HPDE6-E6E7 (cell line): ENCODE measurements at regions not wholly inside any gene's neighbourhood (a gene's known extent, or its start where the extent isn't known, plus 50 kb on each side); places are given as distances from the start of the nearest gene placed in this dataset.
"Not testable (repeated sequence)": the region's sequence is repeated elsewhere in the genome, so short reads cannot be mapped to it uniquely, and the experiment has no call there.

Experiments
- DNase-seq: peaks from one replicate; pipeline ENCODE4 v3.0.0; 2011; ENCODE audit warnings: missing footprints; ENCODE audit errors: extremely low spot score

DNA sequence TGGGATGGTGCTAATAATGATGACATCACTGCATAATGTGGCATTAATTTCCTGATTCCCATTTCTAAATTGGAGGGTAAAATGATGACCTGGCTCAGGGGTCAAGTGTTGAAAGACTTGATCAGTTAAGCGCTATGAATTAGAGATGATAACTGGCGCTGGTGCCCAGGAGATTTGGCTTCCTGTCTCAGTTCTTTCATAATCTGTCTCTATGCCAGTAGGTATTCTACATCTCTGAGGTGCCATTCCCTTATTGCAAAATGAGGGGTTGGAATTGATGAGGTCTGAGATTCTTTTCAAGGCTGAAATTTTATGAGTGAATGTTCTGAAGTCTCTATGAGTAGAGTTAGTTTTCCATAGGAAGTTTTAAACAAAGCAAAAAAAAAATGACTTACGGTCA, 1715.1 kb upstream of the WWC1 start:
- no peak for DNase-seq

DNA sequence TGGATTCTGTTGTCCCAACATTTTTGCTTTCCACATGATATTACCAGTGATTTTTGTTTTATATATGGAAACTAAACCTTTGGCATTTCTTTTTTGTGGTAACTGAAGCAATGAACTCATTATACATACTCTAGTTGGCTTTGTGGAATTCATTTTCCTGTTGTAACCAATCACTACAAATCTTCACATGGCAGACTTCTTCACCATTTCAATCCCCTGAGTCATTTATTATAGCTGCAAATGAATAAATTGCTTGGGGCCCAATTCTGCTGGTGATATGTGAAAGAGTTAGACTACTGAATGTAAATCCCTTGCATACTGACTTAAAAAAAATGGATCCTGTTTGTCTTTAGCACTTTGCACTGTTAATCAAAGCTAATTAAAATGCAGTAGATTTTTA, 1709.6 kb upstream of the WWC1 start:
- no peak for DNase-seq

DNA sequence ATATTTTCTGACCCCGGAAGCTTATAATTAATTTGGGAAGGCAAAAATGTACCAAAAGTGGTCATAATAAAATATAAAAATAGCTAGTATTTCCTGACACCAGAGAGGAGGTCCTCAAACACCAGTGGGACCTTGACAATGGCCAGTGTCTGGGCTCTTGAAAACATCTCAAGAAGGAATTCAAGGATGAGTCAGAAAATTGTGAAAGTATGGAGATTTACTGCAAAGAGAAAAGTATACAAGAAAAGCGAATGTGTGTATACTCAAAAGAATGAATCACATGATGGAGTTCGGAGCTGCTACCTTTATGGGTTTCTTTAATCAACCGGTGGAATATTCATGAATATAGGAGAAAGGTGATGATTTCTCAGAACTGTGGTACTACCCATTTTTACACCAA, 1709.0 kb upstream of the WWC1 start:
- DNase-seq = no peak

DNA sequence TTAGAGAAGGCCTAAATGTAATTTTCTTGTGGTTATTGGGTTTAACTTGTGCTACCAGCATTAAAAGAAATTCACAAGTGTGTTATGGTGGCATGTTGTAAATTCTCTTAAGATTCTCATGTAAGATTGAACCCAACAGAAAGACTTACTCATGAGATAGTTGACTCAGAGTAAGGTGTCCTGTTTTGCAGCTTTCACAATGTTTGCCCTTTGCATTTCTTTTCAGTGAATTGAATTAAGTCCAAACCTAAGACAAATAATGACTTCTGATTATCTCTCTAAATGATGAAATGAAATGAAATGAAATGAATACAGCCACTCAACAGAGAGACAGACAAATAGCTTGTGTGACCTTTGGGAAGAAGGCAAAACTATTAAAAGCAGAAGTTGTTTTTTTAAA, 1696.9 kb upstream of the WWC1 start:
- no peak for DNase-seq

DNA sequence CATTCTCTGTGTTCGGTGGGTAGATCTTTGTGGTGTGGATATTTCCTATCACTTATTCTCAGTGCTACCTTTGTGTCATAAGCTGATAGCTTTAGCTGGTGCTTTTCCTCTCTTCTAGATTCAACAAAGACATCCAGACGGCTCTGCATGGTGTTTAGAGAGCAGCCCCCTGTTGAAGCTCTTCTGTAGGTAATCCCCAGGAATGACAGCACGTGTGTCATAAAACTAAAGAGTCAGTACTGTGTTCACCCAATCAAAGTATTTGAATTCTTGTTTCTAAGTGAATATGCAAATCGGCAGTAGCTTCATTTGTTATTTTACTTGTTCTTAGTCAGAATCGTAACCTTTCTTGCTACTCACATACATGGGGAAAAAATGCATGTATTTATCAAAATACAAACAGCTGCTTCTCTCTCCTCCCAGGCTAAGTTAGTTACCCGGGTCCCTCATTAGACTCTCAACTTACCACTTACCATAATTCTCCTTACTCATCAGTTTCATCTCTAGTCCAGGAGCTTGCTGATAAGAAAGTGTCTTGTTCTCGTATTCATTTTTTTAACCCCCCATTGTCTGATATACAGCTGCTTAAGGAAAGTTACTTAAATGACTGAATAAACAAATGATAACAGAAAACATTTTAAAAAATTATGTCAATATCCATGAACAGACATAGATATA, 1696.0 kb upstream of the WWC1 start:
- DNase-seq = no peak

DNA sequence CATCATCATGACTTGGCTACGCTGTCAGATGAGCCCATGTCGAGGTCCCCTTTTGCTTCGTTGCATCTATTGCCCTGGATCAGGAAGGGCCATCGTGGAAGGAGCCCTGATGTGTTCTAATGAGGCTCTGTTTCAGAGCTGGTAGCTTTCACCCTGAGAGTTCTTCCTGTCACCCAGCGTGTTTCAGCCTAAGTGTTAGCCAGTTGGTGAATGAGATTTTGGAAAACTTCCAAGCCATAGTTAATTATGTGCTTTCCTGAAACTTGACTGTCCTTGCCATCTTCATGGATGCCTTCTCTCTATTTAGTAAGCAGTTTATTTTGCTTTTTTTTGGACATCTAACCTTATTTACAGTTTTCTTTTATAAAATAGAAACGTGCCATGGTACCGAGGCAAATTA, 1695.4 kb upstream of the WWC1 start:
- no peak for DNase-seq

DNA sequence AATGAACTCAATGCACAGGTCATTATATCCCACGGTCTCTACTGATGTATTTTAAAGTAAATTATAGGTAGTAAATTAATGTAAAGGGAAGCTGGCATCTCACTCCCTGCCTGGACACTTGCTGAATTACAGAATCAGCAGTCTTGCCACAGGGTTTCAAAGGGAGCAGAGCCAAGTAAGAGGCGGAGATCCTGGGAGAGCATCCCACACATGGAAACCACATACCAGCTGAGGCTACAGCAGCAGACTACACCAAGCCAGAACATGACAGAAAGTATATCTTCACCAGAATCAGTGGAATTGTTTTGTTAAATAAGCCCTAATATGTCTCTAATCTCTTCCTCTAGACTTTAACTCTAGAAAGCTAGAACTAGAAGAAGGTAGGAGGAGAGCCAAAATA, 1689.2 kb upstream of the WWC1 start:
- DNase-seq = no peak

DNA sequence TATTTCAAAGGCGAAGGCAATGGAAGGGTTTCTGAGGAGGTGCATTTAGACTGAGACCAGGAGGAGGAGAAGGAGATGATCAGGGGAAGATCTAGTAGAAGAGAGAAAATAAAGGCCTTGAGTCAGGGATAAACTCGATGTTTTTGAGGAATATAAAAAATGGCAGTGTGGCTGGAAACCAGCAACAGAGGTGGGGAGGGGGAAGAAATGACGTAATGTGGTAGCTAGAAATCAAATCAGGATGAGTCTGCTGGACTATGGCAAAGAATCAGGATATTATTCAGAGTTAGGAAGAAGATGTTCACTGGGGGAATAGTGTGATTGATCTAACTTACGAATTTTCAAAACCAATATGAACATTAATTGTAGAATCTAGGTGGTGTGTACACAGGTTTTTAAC, 1673.9 kb upstream of the WWC1 start:
- DNase-seq = no peak

DNA sequence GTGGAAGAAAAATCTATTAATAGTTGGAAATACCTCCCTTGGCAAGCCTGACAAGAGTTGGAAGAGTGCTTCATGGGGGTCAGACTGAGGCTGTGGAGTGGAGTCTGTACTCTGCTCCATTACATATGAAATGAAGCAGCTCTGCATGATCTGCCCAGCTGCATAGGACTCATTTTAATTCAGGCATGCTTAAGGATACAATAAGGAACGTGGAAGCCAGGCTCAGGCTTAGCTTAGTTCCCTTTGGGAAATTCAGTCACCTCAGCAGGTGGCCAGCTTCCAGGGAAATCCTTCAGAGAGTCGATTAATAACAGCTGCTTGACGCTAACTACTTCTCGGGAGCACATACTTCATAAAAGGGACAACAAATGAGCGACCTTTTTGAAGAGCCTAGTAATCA, 1672.9 kb upstream of the WWC1 start:
- DNase-seq = no peak

DNA sequence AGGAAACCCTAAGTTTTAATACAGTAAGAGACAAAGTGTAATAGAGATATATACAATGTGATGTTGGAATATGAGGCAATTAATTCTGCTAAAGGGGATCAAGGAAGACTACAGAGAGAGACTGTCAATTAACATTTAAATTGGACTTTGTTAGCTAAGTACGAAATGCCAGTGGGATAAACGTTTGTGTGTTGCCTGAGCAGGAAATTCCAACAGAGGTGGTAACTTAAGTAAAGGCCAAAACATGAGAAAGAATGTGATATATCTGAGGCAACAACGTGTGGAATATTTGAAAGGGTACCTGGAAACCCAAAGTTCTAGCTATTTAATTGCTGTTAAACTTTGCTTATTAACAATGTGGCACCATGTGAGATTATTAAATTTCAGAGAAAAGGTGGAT, 1666.9 kb upstream of the WWC1 start:
- DNase-seq = no peak

DNA sequence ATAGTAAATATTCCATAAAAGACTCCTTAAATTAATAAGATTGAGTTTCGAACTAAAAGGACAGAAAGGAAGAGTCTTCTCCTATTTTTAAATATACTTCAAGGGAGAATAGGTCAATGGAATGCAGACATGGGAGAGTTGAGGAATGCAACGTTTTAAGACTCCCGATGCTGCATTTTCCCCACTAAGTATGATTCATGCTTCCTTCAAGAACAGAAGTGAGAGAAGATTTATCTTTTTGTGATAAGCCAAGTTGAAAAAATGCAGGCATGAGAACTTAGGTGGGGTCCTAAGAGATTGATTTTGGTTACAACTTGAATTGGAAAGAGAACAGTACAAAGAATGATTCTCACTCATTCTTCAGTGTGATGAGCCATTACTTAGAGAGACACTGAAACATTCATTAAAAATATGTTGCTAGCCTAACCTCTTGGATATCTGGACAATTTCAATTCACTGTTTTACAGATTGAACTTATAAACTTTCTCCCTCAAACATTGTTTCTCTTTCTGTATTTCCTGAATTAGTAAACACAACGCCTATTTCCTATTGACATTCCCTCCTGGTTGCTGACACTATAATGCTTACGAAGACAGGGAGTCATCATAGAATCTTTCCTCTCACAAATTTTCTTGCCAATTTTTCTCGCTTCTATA, 1666.1 kb upstream of the WWC1 start:
- no peak for DNase-seq

DNA sequence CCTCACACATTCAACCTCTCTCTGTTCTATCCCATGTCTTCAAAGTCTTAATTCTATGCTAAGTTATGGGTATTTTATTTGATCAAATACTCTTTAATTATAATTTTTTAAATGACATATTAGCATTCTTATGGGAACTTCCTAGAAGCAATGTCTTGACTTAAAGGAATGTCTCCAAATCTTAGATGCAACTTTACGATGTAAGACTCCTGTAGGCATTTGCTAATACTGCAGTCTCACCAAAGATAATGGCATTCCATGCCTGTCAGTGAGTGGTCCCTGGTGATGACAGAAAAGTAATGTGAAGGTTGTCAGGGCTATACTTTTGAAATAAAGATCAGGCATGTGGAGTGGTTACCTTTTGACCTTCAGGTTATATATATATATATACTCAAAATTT, 1654.2 kb upstream of the WWC1 start:
- DNase-seq = no peak

DNA sequence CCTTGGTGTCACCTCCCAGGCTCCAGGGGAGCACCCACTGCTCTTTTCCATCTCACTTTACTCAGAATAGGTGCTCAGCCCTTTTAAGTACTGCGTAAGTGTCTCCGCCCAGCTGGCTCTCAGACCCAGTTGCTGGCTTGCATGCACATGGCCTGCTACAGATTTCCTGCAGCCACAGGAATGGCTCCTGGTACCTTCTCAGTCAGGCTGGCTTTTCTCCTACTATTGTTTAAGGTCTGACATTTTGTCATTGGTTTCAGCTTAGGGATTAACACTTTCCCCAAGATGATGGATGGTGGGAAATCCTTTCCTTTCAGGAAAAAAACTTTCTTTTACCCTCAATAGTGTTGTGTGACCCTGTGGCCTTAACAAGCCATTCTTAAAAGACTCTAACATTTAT, 1652.3 kb upstream of the WWC1 start:
- no peak for DNase-seq

DNA sequence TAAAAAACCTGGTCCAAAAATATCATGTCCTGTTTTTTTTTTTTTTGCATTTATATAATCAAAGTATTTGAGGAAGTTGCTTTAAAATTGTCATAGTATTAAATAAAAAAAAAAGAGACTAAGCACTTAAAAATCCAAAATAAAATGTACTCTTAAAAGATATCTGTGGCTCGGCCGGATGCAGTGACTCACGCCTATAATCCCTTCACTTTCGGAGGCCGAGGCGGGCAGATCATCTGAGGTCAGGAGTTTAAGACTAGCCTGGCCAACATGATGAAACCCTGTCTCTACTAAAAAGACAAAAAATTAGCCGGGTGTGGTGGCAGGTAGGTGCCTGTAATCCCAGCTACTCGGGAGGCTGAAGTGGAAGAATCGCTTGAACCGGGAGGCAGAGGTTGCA, 1651.3 kb upstream of the WWC1 start:
- not testable (repeated sequence) for DNase-seq

DNA sequence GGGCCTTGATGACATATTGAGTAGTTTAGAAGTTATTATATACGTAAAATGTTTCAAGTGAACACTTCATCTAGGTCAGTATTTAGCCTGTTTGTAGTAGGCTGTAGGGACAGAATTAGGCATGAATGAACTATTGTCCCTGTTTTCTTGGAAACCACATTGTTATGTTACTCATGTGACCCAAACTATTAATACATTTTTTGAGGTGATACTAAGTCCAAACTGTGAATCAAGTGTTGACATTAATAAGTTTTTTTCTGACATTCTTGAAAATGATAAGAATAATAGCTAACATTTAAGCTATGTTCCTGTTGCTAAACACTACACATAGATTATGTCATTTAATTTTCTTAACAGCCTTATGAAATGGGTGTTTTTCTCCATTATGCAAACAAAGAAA, 1642.7 kb upstream of the WWC1 start:
- no peak for DNase-seq

DNA sequence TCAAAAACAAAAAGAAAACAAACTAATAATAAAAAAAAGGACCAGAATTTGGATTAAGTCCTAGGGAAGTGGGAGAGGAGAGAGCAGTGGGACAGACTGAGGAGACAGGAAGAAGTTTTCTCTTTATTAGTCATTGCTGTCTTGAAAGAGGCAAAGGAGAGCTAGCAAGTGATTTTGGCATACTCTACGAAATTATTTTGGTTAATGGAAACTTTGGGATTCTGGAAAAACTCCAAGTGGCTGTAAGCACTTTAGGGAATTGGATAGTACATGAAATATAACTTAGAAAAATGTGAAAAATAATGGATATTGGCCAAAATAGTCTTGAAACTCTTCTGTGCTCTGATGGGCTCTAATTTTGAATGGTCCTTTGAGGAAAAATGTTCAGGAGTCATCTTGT, 1641.8 kb upstream of the WWC1 start:
- DNase-seq = no peak

DNA sequence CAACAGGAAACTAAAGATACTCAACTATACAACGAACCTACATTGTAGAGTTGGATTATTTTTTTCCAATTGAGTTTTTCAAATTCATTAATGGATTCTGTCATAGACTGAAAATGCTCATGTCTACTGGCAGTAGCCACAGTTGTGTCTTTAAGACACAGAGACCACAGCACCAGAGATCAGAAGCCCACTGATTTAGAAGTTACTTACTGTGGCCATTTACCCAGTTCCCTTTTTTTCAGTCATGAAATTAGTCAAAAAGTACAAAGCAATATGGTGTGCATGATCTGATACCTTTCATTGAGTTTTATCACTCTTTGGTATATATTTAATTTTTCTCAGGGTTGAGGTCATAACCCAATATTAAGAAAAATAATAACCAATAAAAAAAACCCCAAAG, 1640.2 kb upstream of the WWC1 start:
- DNase-seq = no peak

DNA sequence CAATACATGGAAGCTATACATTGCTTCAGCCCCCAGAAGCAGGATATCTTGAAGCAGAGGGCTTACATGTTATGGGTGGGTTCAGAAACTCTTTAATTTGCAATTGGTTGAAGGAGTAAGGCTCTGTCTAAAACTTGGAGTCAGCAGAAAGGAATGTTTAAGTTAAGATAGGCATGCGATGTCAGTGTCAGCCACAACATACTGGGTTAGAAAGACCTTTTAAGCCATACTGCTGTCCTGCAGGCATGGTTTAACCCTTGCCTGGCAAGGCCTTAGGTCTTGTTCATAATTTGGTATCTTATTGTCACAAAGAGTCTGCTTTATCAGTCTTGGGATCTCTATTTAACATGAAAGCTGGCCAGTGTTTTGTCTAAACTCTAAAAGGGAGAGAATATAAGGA, 1619.6 kb upstream of the WWC1 start:
- no peak for DNase-seq

DNA sequence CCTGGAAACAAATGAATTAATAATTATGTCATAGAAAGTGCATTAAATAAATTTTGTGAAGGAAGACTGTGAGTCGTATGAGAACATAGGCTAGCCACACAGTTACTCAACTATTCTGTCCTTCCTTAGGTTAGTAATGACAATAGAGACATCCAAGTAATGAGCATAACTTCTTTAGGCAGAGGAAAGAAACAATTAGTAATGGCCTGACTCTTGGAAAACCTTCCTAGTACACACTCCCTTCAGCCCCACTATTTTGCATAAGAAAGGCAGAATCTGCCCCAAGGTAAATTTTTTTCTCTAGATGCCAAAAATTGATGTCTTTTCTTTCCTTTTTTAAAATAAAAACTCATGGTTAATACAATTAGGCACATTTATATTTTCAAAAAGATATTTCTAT, 1619.0 kb upstream of the WWC1 start:
- DNase-seq = no peak

DNA sequence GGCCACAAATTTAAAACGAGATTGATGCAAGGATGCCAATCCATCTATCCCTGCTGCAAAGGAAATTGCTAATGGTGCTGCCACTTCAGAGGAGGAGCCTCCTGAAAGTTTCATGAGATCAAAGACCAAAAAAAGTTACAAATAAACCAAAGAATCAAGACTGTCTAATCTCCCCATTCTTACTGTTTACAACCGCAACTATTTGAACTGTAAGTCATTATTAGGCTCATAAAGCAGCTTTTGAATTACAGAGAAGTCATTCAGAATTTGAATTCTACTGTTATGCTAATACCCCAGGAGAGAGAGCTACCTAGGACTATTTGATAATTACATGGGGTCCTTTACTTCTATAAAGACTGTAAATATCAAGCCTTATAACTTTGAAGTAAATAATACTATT, 1613.6 kb upstream of the WWC1 start:
- no peak for DNase-seq

DNA sequence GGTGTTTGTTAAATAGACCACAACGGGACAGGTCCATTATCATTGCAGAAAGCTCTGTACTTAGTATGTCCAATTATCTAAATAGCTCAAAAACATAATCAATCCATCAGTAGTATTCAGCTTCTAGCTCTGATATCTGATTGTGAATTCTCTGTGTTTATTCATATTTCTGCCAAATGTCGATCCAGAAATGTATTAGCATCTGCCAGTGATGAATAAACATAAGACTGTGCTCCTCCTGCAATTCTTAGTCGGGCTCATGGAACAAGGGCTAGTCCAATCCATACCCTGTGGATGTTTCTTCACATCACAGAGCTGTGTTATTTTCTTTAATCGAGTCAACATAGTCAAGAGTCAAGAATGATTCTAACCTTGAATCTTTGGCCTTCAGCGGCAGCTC, 1612.1 kb upstream of the WWC1 start:
- no peak for DNase-seq

DNA sequence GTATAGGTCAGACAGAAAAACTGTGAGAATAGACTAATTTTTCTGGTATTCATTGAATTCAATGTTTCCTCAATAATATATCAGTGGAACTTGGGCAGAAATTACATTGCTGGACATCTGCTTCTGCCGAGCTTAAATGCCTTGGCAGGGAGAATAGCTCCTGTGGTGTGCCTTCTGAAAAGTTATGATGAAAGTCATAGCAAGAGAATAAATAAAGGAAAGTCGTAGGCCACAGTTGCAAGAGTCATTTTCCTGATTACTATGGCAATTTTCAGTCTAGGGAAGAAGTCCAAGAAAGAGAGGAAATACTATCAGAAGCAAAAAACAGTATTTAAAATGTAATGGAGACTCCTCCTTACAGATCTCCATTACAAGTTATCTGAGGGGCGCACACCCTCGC, 1596.1 kb upstream of the WWC1 start:
- DNase-seq = no peak

DNA sequence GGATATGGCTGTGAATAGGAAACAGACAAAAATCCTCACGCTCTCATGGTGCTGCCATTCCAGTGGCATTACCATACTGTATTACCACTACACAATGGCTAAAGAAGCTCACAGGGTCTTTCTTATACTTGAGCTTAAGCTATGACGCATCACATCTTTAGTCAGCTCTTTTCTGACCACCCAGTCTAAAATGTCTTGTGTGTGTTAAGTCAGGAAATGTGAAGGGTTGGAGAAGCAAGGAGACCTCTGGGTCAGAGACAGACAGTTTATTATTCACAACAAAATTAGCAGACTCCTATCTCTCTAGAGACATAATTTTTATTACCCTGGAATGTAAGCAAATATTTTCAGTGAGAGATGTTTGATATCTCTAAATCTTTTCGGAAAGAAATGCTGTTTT, 1583.2 kb upstream of the WWC1 start:
- DNase-seq = no peak

DNA sequence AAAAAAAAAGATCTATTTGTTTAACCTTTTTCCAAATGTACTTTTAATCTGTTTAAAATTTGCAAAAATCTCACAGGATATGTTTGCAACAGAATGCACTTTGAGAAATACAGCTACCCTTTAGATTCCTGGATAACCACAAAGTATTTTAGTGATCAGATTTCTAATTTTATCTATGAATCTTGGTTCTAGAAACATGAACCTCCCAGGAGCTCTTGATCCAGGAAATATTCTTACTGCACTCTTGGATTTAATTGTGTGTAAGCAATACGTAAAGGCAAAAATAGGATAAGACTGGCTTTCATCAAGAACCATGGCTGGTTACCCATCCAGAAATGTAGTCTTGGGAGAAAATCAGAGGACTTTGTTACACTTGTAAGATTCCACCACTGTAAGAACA, 1581.8 kb upstream of the WWC1 start:
- DNase-seq = no peak
